CD4-positive, alpha-beta T cell treated with Interleukin-21 for 1 hour (primary cell): ENCODE measurements at regions not wholly inside any gene's neighbourhood (a gene's known extent, or its start where the extent isn't known, plus 50 kb on each side); places are given as distances from the start of the nearest gene placed in this dataset.
A peak's percentile ranks its signal among the peaks of the same experiment; 100 is the strongest.

Source experiments
- DNase-seq: peaks from one replicate; pipeline ENCODE4 v3.0.0-alpha.2; 2020

DNA sequence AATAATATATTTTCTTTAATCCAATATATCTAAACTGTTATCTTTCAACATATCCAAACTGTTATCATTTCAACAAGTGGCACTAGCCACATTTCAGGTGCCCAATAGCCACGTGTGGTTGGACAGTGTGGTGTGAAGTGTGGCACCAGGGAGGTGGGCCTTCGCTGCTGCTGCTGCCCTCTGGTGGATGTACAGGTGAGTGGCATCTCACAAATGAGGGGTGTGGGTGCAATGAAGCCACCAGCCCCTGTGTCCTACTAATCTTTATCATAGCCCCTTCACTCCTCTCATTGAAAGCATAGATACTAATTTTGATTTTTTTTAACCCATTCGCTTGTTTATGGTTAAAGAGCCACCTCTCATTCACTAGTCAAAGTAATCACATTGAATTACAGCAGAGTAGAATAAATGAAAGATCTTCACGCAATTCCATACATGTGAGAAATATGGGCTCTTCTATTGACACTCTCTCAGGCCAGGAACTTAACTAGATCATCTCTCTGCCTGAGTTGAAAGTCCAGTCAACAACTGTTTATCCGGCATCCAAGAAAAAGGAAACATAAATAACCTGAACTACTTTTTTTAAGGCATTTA lies 499.2 kb downstream of the OMA1 start:
- DNase-seq, result peak; percentile 18

DNA sequence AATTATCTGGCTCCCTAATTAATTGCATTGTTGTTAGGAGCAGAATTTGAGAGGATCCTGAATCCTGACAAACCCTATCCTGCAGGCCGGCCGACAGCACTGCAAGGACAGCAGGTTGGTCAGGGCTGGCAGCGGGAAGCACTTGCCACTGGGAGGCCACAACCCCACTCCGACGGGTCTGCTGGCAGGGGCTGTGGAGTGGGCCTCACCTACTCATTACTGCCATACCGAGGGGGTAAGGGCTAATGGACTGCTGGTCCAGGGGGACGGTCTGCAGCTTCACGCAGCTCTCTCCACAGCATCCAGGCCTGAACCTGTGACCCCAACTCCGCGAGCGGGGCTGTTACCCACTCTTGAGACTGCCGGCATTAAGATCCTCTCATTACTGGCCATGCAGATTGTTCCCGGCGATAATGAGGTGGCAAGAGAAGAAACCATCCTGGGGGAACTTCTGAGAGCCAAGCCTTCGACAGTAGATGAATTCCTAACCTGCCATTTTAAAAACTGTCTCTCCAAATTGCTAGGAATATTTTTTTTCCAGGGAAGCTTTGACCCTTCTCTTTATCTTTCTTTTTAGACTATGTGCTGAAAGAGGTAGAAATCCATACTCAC lies 501.3 kb downstream of the OMA1 start:
- no peak for DNase-seq

- DNase-seq, result no peak
These were observed 504.9 kb downstream of the OMA1 start for GRCh38 chr1:58041621-58042020.

DNA sequence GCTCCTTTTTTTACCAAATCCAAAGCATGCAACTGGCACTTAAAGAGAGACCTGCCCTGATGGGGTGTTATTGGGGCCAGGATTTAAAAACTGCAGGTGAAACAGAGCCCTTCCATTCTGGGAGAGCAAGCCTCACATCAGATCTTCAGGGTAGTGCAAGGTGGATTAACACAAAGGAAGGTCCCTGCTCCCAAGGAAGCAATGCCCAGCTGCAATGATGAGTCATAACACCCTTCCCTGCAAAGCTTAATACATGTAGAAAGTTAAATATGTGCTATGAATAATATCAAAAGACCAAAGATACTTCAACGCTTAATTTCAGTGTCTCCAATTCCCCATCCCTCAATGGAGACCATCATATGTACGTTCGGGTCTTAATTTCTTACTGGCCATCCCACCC lies 508.0 kb downstream of the OMA1 start:
- DNase-seq, result no peak

- no peak for DNase-seq
These were observed 511.0 kb downstream of the OMA1 start for GRCh38 chr1:58035523-58035922.

- DNase-seq, result no peak
These were observed 513.2 kb downstream of the OMA1 start for GRCh38 chr1:58033311-58033710.

- no peak for DNase-seq
These were observed 513.9 kb downstream of the OMA1 start for GRCh38 chr1:58032611-58033073.

DNA sequence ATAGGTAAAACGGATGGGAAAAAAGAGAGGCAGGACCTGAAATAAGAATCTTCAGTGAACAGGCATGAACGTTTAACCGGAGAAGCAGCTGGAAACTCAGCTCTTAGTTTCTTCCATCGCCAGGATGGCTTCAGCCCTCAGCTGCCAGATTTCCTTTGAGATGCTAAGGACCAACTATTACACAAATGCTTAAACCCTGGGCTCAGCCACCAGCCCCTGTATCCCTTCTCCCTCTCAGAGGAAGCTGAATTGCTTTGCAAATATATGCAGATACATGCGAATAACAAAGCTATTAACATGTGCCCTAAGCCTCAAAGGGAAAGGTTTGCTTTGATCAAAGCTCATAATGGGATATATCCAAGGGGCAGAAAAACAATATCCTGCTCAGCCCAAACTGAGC lies 515.1 kb downstream of the OMA1 start:
- DNase-seq, result no peak

- DNase-seq, result no peak
These were observed 516.1 kb downstream of the OMA1 start for GRCh38 chr1:58030456-58030855.

DNA sequence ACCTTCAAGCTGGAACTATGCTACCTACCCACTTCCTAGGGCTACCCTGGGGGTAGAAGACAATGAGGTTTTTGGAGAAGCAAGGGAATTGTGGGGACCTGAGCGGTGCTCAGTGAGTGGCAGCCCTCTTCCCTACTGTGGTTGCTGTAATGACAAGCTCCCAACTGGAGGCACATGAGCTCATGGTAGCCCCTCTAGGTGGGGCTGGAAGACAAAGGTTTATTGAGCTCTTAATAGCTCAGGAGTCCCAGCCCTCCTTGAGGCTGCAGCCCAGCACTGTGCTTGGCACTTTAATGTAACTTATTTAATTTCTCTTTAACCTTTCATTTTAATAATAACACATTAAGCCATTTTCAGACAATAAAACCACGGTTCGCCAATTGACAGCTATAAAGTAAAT lies 528.9 kb downstream of the OMA1 start:
- DNase-seq, result no peak

DNA sequence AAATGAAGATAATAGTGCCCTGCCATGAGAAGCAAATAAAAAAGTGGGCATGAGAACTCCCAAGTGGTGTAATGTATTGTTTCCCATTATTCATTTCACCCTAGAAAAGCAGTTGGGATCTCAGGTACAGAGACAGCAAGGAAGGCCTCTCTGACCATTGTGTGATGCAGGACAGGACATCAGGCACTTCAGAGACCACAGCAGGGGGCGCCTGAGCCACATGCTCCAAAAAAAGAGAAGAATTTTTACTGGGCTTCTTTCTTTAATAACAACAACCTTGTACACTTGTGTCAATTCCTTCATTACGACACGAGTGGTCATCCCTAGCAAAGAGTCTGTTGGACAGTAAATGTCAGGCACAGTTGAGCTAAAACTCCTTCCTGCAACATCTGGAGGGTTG lies 533.3 kb downstream of the OMA1 start:
- no peak for DNase-seq

DNA sequence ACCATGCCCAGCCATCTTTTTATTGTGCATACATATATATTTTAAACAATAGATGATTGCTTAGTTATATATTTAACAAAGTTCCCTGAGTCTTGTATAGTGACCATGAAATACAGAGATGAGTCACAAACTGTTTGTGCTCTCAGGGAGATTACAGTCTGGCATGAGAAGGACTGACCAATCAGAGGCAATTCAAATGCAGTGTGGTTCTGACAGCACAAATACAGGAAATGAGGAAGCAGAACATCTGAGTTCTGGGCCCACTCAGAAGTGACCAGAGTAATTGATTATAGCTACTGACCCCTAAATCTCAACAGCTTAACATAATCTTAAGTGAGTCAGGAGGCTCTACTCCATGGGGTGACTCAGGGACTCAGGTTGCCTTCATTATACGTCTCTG lies 534.5 kb downstream of the OMA1 start:
- no peak for DNase-seq

DNA sequence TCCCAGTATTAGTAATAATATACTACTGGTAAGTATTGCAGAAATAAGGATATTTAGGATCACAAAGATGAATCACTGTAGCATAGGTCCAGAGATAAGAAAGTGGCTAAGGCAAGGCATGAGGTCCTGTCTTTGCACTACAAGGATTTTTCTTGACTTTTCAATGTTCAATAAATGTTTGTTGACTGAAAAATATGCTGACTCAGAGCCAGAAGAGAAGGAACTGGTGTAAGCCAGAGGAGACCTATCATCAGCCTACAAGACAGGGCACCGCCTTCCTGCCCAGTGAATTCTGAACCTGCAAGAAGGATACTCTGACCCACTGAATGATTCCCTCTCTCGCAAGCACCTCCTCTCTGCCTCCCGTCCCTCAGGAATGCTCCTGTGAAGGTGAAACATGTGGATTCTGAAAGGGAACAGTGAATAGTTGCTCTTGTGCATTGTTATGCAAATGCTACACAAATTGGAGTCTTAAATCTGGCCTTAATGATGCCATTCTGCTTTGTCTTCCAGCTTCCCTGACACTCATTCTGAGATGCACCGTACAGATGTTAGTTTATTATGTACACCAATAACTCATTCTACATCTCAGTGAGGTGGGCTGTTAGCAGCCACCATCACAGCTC lies 540.0 kb downstream of the OMA1 start:
- DNase-seq, result no peak

- DNase-seq, result no peak
These were observed 541.3 kb downstream of the OMA1 start for GRCh38 chr1:58005212-58005611.

DNA sequence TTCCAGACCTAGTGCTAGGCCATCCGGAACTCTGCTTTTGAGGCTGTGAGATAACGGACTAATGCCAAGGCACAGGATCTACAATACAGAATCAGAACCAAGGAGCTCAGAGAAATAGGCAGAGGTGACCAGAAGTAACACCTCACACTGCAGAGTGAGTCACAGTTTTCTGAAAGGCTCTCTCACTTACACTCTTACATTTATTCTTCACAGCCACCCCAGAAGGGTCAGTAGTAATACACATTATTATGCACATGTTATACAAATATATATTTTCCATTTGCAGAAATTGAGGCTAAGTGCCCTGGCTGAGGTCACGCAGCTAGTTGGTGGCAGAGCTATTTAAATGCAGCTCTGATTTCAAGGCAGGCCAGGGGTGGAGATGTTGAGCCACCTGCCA lies 542.5 kb downstream of the OMA1 start:
- no peak for DNase-seq

- DNase-seq, result no peak
These were observed 543.5 kb downstream of the OMA1 start for GRCh38 chr1:58003059-58003458.

DNA sequence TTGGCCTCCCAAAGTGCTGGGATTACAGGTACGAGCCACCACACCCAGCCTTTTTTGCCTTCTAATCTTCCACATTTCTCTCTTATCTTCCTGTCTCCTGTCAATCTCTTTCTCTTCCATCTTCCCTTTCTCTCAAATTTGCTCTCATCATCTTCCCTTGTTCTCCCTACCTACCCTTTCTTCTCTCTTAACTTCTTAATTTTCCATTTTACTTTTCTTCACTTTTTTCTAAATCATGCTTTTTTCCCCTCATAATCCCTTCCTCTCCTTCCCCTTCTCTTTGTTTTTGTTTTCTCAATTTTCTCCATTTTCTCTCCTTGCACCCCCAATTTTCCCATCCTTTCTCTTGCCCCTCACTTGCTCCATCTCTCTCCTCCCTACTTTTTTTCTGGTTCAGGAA lies 545.7 kb downstream of the OMA1 start:
- DNase-seq, result no peak

DNA sequence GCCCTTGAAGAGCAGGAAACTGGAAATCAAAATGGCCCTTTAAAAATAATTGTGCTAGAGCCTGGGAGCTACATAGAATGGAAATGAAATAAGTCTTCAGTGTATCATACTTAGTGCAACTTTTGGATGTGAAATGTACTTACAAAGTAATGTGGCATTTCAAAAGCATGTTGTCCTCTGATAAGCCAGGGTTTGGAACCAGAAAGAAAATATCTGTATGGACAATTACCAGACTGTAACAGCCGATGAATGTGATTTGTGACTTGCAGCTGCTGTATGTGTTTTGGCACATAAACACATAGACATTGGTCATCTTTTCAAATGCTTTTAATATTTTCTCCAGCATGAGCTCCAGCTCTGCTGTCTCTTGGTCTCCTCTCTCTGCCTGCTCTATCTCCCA lies 546.4 kb downstream of the OMA1 start:
- DNase-seq, result no peak

- no peak for DNase-seq
These were observed 550.1 kb downstream of the OMA1 start for GRCh38 chr1:57996400-57996799.

DNA sequence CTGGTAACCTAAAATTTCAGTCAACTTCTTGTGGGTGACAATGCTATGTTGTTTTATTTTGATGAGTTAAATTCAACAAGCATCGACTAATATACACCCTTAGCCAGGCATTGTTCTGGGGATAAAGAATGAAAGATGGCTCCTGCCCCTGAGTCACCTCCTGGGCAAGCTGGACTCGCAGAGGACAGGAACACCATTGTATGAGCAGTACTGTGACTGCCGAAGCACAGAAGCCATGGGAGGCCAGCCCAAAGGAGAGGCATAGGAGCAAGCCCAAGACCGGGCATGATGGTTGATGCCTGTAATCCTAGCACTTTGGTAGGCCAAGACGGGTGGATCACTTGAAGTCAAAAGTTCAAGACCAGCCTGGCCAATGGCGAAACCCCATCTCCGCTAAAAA lies 555.2 kb downstream of the OMA1 start:
- DNase-seq, result no peak

GRCh38 chr1:57989877-57990276 lies 556.6 kb downstream of the OMA1 start:
- DNase-seq, result no peak

- DNase-seq, result no peak
These were observed 559.0 kb downstream of the OMA1 start for GRCh38 chr1:57987523-57987922.

DNA sequence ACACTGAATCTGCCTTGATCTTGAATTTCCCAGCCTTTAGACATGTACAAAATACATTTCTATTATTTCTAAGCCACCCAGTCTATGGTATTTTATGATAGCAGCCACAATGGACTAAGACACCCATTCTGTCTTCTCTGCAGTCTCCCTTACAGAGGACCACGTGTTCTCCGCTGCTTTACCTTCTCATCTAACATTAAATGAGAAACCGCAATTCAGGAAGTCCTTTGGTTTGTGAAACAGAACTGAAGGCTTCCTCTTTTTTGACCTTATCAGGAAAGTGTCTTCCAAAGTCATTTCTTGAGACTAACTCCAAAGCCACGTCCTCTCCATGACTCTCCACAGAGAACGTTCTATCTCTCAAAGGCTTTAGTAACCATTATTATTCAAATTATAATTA lies 560.1 kb downstream of the OMA1 start:
- DNase-seq, result no peak

DNA sequence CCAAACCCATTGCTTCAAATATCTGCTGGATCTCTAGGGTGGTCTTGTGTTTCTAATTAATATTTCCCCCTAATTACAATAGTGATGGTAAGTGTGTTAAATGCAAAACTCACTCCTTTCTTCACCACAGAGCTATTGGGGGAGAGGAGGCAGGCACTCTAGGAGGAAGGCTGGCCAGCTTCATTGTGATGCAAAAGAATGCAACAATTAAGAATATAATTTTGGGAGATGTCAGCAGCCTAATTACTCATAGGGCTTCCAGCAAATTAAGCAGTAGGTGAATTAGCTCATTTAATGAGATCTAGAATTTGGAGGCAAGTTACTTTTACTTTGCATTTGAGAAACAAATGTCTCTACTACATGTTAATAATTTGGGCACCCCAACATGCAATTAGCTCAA lies 560.4 kb upstream of the DAB1 start:
- DNase-seq, result no peak

- DNase-seq, result no peak
These were observed 559.6 kb upstream of the DAB1 start for GRCh38 chr1:57983441-57983840.
